NCI-H2227 treated with DMSO at 0.1 percent for 48 hours (cell line): ENCODE measurements at regions not wholly inside any gene's neighbourhood (a gene's known extent, or its start where the extent isn't known, plus 50 kb on each side); places are given as distances from the start of the nearest gene placed in this dataset.

Experiments
- DNase-seq: peaks from one replicate; lab custom pipeline; 2025; lab: John Stamatoyannopoulos, UW

GRCh38 chr3:177300842-177301241 lies 103.6 kb upstream of the TBL1XR1 start:
- DNase-seq, result no peak

DNA sequence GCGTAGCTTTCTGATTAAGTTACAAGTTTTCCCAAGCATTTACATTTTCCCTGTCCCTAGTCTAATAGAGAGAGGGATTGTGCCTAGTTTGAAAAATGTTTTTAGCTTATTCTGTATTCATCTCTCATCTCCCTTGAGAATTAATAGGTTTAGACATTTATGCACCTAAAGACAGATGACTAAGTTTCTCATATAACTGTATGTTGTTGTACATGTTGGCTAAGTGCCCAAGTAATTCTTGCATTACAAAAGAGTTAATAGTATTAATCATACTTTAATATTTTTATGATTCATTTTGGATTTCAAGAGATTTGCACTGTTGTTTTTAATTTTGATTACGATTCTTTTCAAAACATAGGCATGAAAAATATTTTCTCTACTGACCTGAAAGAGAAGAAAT lies 109.0 kb upstream of the TBL1XR1 start:
- no peak for DNase-seq

- DNase-seq, result no peak
These were observed 110.1 kb upstream of the TBL1XR1 start for GRCh38 chr3:177307391-177307790.

DNA sequence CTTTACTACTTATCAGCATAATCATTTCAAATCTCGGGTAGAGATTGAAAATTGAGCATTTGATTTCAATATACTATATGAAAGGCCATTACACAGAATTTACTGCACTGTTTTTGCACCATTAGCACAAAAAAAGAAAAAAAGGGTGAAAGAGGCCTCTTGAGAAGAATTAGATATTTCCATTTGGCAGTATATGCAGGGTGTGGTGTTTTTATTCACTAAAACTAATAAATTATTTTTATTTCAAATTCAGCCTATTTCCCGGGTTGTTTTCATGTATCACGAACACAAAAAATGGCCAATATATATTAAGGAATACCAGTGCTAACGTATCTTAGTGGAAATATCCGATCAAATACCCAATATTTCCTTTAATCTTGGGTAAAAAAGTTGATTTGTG lies 110.5 kb upstream of the TBL1XR1 start:
- DNase-seq, result no peak

GRCh38 chr3:177308286-177308685 lies 111.0 kb upstream of the TBL1XR1 start:
- no peak for DNase-seq

- DNase-seq, result no peak
These were observed 111.6 kb upstream of the TBL1XR1 start for GRCh38 chr3:177308911-177309310.

DNA sequence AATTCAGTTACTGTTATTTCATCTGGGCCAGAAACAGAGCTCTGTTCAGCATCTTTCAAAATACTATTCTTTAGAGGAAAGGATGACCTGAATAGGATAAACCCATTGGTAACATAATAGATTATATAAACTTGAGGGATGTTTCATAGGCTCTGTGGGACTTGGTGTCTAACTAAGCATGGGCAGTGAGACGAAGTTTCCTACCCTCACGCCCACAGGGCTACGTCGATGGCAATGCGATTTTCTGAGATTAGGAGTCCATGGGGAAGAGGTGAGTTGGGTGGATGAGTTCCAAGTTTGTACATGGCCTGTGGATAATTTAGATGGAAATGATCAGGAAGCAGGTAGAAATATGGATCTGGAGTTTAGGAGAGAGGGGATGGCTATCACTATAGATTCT lies 115.2 kb upstream of the TBL1XR1 start:
- DNase-seq, result no peak

DNA sequence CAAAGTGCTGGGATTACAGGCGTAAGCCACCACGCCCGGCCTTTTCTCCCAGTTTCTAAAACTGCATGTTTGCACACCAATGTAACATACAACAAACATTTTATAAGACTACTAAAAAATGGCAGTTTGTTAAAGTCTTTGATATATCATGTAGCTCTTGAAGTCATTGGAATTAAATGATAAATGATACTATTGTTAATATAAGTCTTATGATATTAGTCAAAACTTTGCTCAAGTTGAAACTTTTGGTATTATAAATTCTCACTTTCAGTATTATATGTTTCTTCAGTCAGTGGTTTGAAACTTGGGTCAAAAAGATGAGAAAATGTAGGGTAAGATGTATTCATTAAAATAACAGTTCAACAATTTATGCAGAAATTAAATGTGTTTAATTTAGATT lies 117.6 kb upstream of the TBL1XR1 start:
- DNase-seq, result no peak

DNA sequence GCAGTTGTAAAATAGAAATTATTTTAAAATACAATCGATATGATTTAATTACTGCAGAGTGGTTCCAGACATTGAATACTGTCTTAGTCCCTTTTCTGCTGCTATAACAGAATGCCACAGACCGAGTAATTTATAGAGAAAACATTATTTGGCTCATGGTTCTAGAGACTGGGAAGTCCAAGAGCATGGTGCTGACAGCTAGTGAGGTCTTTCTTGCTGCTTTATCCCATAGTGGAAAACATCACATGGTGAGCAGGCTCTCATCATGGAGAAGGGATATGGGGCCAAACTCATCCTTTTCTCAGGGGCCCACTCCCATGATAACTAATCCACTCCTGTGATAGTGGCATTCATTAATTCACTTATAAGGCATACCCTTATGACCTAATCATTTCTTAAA lies 120.0 kb upstream of the TBL1XR1 start:
- no peak for DNase-seq

DNA sequence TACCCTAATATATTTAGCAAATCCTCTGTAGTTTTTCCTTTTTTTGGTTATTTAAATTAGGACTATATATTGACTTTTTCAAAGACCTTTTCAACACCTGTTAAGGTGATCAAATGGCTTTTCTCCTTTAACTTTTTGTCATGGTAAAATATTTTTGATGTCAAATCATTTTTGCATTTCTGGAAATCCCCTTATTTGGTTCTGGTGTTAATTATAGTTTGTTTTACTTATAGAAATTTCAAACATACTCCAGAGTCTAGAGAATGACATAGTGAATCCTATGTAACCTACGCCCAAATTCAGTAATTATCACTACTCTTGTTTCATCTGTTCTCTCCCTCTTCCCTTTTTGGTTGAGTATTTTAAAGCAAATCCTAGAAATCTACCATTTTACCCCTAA lies 121.3 kb upstream of the TBL1XR1 start:
- no peak for DNase-seq

DNA sequence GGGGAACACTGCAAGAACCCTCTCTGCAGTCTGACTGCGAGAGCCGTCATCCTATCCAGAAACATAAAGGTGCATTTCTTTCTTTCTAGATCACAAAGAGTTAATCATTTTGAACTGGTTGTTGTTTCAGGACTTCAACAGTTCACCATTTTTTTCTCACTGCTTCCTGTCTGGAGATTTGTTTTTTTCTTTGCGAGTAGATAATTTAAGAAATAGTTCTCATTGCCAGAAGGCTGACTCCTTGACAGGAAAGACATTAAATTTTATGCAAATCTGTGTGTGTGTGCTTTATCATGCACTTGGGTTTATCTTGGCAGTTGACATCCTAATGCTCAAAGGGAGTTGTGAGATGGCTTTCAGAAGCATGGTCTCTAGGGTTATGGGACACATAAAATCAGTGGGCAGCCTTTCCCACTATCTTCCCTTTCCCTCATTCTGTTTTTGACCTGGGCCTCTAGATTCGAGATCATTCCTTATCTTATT lies 123.5 kb upstream of the TBL1XR1 start:
- no peak for DNase-seq

DNA sequence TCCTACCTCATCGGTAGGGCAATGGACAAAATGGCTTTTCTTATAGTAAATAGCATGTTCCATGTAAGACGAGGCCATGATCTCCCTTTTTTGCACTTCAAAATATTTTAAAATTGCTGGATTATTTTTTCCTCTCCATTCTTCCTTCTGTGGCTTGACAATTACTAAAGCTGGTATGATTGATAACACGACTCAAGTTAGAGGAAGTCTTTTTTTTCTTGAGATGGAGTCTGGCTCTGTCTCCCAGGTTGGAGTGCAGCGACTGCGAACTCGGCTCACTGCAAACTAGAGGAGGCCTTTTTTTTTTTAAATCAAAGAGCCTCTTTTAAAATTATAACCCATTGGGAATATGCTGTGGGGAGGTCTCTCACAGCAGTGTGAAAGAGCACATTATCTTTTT lies 124.5 kb upstream of the TBL1XR1 start:
- no peak for DNase-seq

DNA sequence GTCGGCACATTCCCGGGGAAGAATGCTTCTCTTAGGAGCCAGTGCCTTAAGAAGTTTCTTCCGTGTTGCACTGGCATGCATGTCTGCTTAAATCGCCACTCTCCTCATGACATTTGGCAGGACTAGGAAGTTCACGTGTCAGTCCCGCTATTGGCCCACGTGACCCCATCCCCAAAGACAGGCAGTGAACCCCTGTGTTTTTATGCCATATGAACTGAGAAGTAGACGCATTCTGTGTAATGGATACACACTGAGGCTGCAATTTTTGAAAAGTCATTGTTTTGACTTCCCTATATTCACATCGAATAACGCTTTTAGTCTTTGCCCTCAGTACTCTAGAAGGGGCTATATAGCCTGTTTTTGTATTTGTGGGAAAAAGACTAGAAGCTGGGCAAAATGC lies 125.6 kb upstream of the TBL1XR1 start:
- no peak for DNase-seq

DNA sequence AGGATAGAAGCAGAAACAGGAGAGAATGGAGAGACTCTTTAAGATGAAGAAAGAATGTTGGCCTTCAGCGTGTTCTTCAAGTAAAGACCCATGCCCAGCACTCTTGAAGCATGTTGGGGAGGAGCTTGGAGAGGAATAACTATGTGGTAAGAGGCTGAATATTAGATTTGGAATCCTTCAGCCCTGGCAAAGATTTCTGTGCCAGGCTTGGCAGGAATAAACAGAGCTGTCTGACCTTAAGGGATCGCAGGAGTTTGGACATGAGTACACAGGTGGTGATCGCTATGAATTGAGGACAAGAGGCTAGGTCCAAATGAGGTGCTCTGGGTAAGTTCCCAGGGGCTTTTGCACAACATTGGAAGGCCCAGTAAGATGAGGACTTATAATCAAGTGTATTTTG lies 132.6 kb upstream of the TBL1XR1 start:
- DNase-seq, result no peak

DNA sequence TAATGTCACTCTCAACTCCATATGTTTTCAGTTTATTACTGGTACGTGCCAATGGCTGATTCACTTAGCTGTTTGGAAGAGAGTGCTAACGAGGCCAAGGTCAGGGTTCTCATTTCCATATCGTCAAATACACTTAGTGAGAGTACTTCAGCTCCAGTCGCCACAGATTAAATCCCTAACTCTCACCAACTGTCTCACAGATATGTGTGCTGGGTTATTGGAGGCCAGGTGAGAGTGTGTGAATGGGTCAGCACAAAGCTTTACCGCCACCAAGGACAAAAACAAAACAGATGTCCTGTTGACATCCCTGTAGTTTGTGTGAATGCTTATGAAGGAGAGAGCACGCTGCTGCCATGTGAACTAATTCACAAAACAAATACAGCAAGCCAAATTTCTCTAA lies 133.5 kb upstream of the TBL1XR1 start:
- DNase-seq, result no peak

- no peak for DNase-seq
These were observed 134.0 kb upstream of the TBL1XR1 start for GRCh38 chr3:177331203-177331835.

- no peak for DNase-seq
These were observed 135.7 kb upstream of the TBL1XR1 start for GRCh38 chr3:177332955-177333354.

DNA sequence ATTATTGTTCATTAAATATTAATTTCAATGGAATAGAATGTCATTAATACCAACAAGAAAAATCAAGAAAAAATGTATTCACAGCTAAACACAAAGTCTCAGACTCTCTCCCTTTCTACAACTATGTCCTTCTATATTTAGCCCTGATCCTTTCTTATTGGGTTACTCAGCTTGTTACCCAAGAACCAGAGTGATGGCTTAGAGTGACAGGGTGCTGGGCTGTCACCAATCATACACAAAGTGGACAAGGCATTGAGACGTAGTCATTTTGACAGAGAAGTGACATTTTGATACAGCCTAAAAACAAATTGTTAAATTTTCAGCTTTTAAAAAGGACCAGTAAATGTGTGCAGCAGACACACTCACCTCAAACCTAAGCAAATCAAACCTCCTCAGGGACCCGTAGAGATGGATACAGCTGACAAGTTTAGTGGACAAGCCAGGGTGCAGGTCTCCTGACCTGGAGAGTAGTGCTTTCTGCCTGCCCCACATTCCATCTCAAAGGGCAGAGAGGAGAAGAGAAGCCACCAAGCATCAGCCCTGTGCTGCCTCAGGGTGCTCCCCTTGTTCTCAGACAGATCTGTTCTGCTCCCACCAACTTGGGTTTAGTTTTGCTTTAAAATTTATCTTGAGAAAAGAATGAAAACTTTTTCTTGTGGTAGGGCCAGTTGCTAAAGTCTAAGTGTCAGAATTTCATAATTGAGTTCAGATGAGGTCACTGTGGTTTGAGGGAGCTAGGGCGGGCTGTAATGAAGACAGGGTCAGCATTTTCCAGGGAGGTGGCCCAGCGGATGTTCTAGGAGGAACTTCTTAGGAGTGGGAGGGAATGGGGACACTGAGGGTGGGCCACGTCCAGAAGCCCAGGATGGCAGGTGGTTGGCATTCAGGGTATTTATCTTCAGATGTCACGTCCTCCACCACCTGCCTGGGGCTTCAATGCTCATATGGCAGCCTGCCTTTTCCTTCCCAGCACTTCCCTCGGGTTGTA lies 136.5 kb upstream of the TBL1XR1 start:
- DNase-seq, result no peak

GRCh38 chr3:177334803-177335202 lies 137.5 kb upstream of the TBL1XR1 start:
- DNase-seq, result no peak

DNA sequence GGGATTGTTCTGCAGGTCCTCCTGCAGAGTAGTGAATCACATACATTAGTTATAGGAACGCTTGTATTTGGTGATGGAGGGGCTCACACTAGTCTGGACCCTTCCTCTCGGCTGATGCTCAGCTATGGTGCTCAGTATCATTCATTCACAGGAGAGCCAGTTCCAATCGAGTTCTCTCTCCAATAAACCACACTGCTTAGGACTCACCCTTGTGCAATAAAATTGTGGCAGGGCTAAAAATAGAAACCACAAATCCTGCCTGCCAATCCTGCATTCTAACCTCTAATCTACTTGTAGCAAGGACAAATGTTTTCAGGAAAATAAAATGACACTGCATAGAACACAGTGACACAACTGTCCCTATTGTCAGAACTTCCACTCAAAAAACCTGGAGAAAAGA lies 138.4 kb upstream of the TBL1XR1 start:
- DNase-seq, result no peak

DNA sequence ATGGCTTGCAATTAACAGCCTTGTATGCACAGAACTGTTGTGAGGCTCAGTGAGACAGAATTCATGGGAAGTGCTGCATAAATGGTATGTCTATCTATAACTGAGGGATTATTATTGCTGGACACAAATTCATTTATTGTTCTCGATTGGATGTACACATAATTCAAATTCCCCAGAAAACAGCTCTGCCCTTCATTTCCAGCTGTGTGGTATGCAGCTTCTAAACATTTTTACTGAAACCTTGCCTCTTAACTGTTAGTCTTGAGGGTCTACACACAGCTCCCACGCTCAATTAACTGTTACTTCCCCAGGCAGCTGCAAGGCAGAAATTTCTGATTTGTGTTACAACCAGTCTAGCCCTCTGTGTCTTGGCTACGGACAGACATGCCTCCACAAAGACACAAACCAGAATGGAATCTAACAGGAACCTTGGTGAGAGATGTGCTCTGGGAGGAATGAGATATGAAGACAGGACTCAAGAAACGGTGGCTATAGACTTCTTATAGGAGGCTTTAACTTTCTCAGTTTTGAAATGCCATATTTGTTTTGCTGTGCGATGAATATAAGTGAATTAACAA lies 139.7 kb upstream of the TBL1XR1 start:
- DNase-seq, result no peak

DNA sequence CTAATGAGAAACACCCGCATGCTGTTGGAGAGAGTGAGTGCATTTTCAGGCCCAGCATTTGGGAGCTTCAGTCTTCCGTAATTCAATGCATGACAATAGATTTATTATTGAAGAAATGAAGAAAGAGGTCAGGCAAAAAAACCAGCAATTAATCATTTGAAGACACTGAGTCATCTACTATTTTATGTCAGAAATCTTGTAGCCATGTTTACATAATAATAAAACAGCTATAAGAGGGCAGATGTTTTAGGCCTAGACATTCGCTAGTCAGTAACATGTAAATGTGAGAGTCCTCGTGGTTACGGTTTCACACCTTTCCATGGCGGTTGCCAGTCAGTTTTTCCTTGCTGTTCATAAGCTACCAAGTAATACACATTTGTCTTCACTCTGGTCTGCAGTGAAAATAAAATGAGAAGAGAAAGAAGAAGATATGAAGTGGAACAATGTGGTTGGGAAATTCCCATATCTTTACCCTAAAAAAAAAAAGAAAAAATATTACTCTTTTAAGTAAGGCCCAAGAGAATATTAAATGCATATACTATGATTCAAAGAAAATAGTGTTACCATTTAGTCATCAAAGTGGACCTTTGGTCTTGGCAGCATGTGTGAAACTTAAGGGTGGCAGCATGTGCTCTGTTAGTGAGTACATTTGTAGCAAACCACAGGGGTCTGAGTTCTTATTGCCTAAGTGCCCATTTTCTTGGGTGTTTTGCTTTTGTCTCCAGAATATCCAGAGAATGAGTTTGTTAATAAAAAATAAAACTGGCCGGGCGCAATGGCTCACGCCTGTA lies 140.5 kb upstream of the TBL1XR1 start:
- DNase-seq, result no peak
